C4-2B (cell line): ENCODE measurements at regions not wholly inside any gene's neighbourhood (a gene's known extent, or its start where the extent isn't known, plus 50 kb on each side); places are given as distances from the start of the nearest gene placed in this dataset.

Source experiments
- CTCF ChIP-seq: fragments of 450-650 bp; conservative IDR thresholded peaks from 2 replicates; pipeline ENCODE4 v1.5.1; 2017; ENCODE audit warnings: mild to moderate bottlenecking
- ZFX ChIP-seq: fragments of 450-650 bp; IDR thresholded peaks from 2 replicates; pipeline ENCODE4 v1.6.1; 2017

- no peak for TF ChIP-seq CTCF
- no peak for TF ChIP-seq ZFX
These were observed 181.7 kb upstream of the CRIM1 start for GRCh38 chr2:36173760-36174404.
